Endothelial cell of umbilical vein (primary cell): ENCODE measurements at regions not wholly inside any gene's neighbourhood (a gene's known extent, or its start where the extent isn't known, plus 50 kb on each side); places are given as distances from the start of the nearest gene placed in this dataset.

Experiments used
- BruUV-seq: library from RNA; stranded (reverse); fragments of 400-500 nt; replicated peaks from 2 replicates; lab custom pipeline; 2021; lab: Mats Ljungman, UMichigan
- CTCF ChIA-PET: fragments of 300-600, 350-600 bp; sonication (Branson Sonifier 250); formaldehyde crosslinking; loops from one replicate; lab custom pipeline; 2021; ENCODE audit warnings: antibody characterized with exemption, inconsistent platforms; lab: Charles Lee
- POLR2A ChIA-PET: fragments of 300-600, 350-600 bp; sonication (Branson Sonifier 250); formaldehyde crosslinking; loops from one replicate; lab custom pipeline; 2021; ENCODE audit warnings: antibody characterized with exemption, inconsistent platforms; lab: Charles Lee
- DNase-seq: peaks from one replicate; pipeline ENCODE4 v3.0.0-alpha.2; 2011; ENCODE audit warnings: low read depth, low spot score
- FAIRE-seq: peaks from 2 replicates; lab custom pipeline; 2011; peaks lifted over from hg19 to GRCh38; lab: Jason Lieb, UNC
- H2AFZ ChIP-seq: 2 replicates; pipeline ENCODE4 v1.6.0; 2012; ENCODE audit warnings: low read depth, low read length, control low read depth, inconsistent platforms
- H3K27ac ChIP-seq: 2 replicates; pipeline ENCODE4 v1.5.1; 2011; ENCODE audit warnings: low read depth, mild to moderate bottlenecking, control low read depth, low read length, moderate library complexity; ENCODE audit not compliant: insufficient read depth
- H3K27me3 ChIP-seq, 2 experiments: 2 replicates each; pipeline versions ENCODE4 v1.6.0 to v1.6.1; 2011; ENCODE audit warnings: low read length in 2 of 2, mixed read lengths in 1 of 2; ENCODE audit not compliant: control insufficient read depth in 2 of 2, insufficient read depth in 2 of 2
- H3K36me3 ChIP-seq, 2 experiments: 2 replicates in 1 of 2; 3 replicates in 1 of 2; pipeline ENCODE4 v1.5.1; 2011; ENCODE audit warnings: low read length in 2 of 2, mild to moderate bottlenecking in 1 of 2, moderate library complexity in 1 of 2; ENCODE audit not compliant: control insufficient read depth in 2 of 2, insufficient read depth in 2 of 2; ENCODE audit errors: extremely low read depth in 1 of 2
- H3K4me1 ChIP-seq: 3 replicates; pipeline ENCODE4 v1.5.1; 2011; ENCODE audit warnings: mild to moderate bottlenecking, low read length; ENCODE audit not compliant: control insufficient read depth, insufficient read depth; ENCODE audit errors: extremely low read depth
- H3K4me2 ChIP-seq: 2 replicates; pipeline ENCODE4 v1.6.1; 2011; ENCODE audit warnings: low read length, control low read depth, mixed read lengths; ENCODE audit not compliant: insufficient read depth
- H3K4me3 ChIP-seq, 3 experiments: fragments of 200-600 bp in 1 of 3; sonication (generic), shearing (Covaris generic) in 1 of 3; replicated peaks in 1 of 3; 2 replicates each; pipeline ENCODE4 v1.5.1; 2011 to 2016; ENCODE audit warnings: control low read depth in 3 of 3, low read length in 3 of 3, mild to moderate bottlenecking in 2 of 3, inconsistent platforms in 1 of 3, low read depth in 1 of 3, moderate library complexity in 1 of 3; ENCODE audit not compliant: insufficient read depth in 1 of 3
- H3K79me2 ChIP-seq: 2 replicates; pipeline ENCODE4 v1.6.0; 2012; ENCODE audit warnings: low read length, inconsistent platforms; ENCODE audit not compliant: control insufficient read depth, insufficient read depth
- H3K9ac ChIP-seq: replicated peaks from 2 replicates; pipeline ENCODE3; 2011; ENCODE audit warnings: low read length, control low read depth; ENCODE audit not compliant: insufficient read depth; ENCODE audit errors: extremely low read depth
- H3K9me1 ChIP-seq: replicated peaks from 3 replicates; pipeline ENCODE4 v1.6.0; 2011; ENCODE audit warnings: mild to moderate bottlenecking, low read length; ENCODE audit not compliant: control insufficient read depth, insufficient read depth; ENCODE audit errors: extremely low read depth
- H3K9me3 ChIP-seq: replicated peaks from 2 replicates; pipeline ENCODE4 v1.5.1; 2012; ENCODE audit warnings: low read length, inconsistent platforms; ENCODE audit not compliant: control insufficient read depth, insufficient read depth
- H4K20me1 ChIP-seq: replicated peaks from 2 replicates; pipeline ENCODE3; 2011; ENCODE audit warnings: mild to moderate bottlenecking, low read length; ENCODE audit not compliant: control insufficient read depth, insufficient read depth; ENCODE audit errors: extremely low read depth
- CTCF ChIP-seq, 2 donors: IDR thresholded peaks; 1 replicate in 1 of 2; 2 replicates in 1 of 2; pipeline ENCODE4 v1.5.1; 2011; ENCODE audit warnings: low read length in 2 of 2, mild to moderate bottlenecking in 2 of 2, moderate library complexity in 2 of 2, control low read depth in 1 of 2, inconsistent platforms in 1 of 2, low read depth in 1 of 2; ENCODE audit not compliant: insufficient read depth in 1 of 2; ENCODE audit errors: extremely low read depth in 1 of 2
- EZH2 ChIP-seq: IDR thresholded peaks from 2 replicates; pipeline ENCODE4 v1.6.1; 2012; ENCODE audit warnings: borderline replicate concordance, low read depth, mild to moderate bottlenecking, moderate library complexity, low read length, inconsistent platforms; ENCODE audit not compliant: severe bottlenecking
- FOS ChIP-seq: IDR thresholded peaks from 2 replicates; pipeline ENCODE4 v1.6.1; 2011; ENCODE audit warnings: mild to moderate bottlenecking, low read length, moderate library complexity, borderline replicate concordance; ENCODE audit not compliant: insufficient read depth
- GATA2 ChIP-seq: IDR thresholded peaks from 2 replicates; pipeline ENCODE4 v1.7.0; 2011; ENCODE audit warnings: low read depth, mild to moderate bottlenecking, moderate library complexity, mixed read lengths, low read length; ENCODE audit not compliant: insufficient read length, insufficient read depth
- JUN ChIP-seq: IDR thresholded peaks from 2 replicates; pipeline ENCODE4 v1.6.1; 2011; ENCODE audit warnings: borderline replicate concordance, low read depth; ENCODE audit not compliant: insufficient read length, insufficient read depth
- MAX ChIP-seq: IDR thresholded peaks from 2 replicates; pipeline ENCODE4 v1.6.1; 2011; ENCODE audit not compliant: insufficient read depth, insufficient read length
- MYC ChIP-seq: IDR thresholded peaks from one replicate; pipeline ENCODE4 v1.6.1; 2011; ENCODE audit warnings: mild to moderate bottlenecking, low read depth, low read length
- POLR2A ChIP-seq: IDR thresholded peaks from 2 replicates; pipeline ENCODE4 v1.6.1; 2012; ENCODE audit warnings: low read depth, mild to moderate bottlenecking, control low read depth, low read length
- POLR2AphosphoS5 ChIP-seq: IDR thresholded peaks from 2 replicates; pipeline ENCODE4 v1.6.1; 2012; ENCODE audit warnings: low read depth, mild to moderate bottlenecking, control low read depth, low read length, moderate library complexity; ENCODE audit not compliant: insufficient read depth
- dilution Hi-C: fragments of 300-500 bp; cut with MboI; formaldehyde crosslinking; loops from one replicate; pipeline ENCODE4 v1.15.0; 2019; ENCODE audit warnings: low sequenced_read_pairs; ENCODE audit not compliant: extremely low pct_ligation_motif_present
- intact Hi-C: fragments of 100-400 bp; cut with micrococcal nuclease; formaldehyde crosslinking; loops from one replicate; pipeline ENCODE4 v1.10.0; 2022

- Histone ChIP-seq H2AFZ (no peak overlapping the region), H3K9me1 (no peaks in the 10 kb centered on the region), H3K4me1 (no peaks in the 10 kb centered on the region), H3K27me3 (no peaks in the 10 kb centered on the region), H3K79me2 (no peaks in the 10 kb centered on the region), H3K27ac (no peak overlapping the region), H3K4me2 (no peak overlapping the region), H3K36me3 (no peaks in the 10 kb centered on the region), H3K4me3 (no peak overlapping the region), H3K9me3 (peaks cover 8% of the 10 kb centered on the region), H3K9ac (no peak overlapping the region), H4K20me1 (no peaks in the 10 kb centered on the region)
- dilution Hi-C loops = no loop called here
- POLR2A ChIA-PET = no interaction called here
- FAIRE-seq (no peak), DNase-seq (no peak)
- intact Hi-C loops = no loop called here
- CTCF ChIA-PET = no interaction called here
- no peak for TF ChIP-seq JUN
- TF ChIP-seq MYC = no peak
- no peak for TF ChIP-seq FOS
- no peak for TF ChIP-seq GATA2
- TF ChIP-seq MAX = no peak
- no peak for TF ChIP-seq CTCF (IDR thresholded peaks at IDR 0.05; ENCODE audit: extremely low read depth in 1 of 2, insufficient read depth in 1 of 2, low read depth in 1 of 2, low read length in 2 of 2)
- no peak for TF ChIP-seq EZH2
- TF ChIP-seq POLR2AphosphoS5 = no peak
- TF ChIP-seq POLR2A = no peak
- no TSS peak for BruUV-seq
Observed at GRCh38 chr22:48887394-48888332, 940.0 kb downstream of the BRD1 start.
